Tibial artery (tissue), 4 donors: ENCODE measurements at regions not wholly inside any gene's neighbourhood (a gene's known extent, or its start where the extent isn't known, plus 50 kb on each side); places are given as distances from the start of the nearest gene placed in this dataset.

Source experiments
- DNase-seq, 2 donors: peaks; one replicate each; pipeline ENCODE4 v3.0.0-alpha.2; 2019
- H3K27ac ChIP-seq, 2 donors: fragments of 200-600 bp; sonication (generic) in 1 of 2; 1 replicate in 1 of 2; 2 replicates in 1 of 2; pipeline ENCODE4 v1.5.1; 2018 to 2019; ENCODE audit warnings: mild to moderate bottlenecking in 1 of 2
- H3K27me3 ChIP-seq, 2 donors: fragments of 200-600 bp; sonication (generic) in 1 of 2; one replicate each; pipeline versions ENCODE4 v1.5.1 to v1.6.0; 2016 to 2019
- H3K36me3 ChIP-seq, 3 donors: fragments of 200-600 bp; sonication (generic) in 2 of 3; one replicate each; pipeline ENCODE4 v1.5.1; 2016 to 2019; ENCODE audit warnings: mild to moderate bottlenecking in 2 of 3
- H3K4me1 ChIP-seq, 4 donors: fragments of 200-600 bp; sonication (generic) in 2 of 4; 1 replicate in 3 of 4; 2 replicates in 1 of 4; pipeline ENCODE4 v1.5.1; 2016 to 2019
- H3K4me3 ChIP-seq, 2 donors: fragments of 200-600 bp; sonication (generic) in 1 of 2; 1 replicate in 1 of 2; 2 replicates in 1 of 2; pipeline ENCODE4 v1.5.1; 2018 to 2019; ENCODE audit warnings: mild to moderate bottlenecking in 2 of 2
- H3K9me3 ChIP-seq, 3 donors: fragments of 200-600 bp; sonication (generic) in 1 of 3; one replicate each; pipeline ENCODE4 v1.5.1; 2016 to 2019
- intact Hi-C: fragments of 100-400 bp; cut with DNase I; formaldehyde crosslinking; loops from one replicate; pipeline ENCODE4 v1.15.0; 2023; ENCODE audit warnings: low total_unique reads
- TF ChIP-seq, protein P1 (sequence below), 2 experiments: fragments of 200-600 bp in 1 of 2; fragments of 450-650 bp in 1 of 2; IDR thresholded peaks; one replicate each; pipeline ENCODE4 v1.5.1; 2017 to 2019; ENCODE audit warnings: antibody characterized with exemption in 2 of 2, mild to moderate bottlenecking in 1 of 2, moderate library complexity in 1 of 2

DNA sequence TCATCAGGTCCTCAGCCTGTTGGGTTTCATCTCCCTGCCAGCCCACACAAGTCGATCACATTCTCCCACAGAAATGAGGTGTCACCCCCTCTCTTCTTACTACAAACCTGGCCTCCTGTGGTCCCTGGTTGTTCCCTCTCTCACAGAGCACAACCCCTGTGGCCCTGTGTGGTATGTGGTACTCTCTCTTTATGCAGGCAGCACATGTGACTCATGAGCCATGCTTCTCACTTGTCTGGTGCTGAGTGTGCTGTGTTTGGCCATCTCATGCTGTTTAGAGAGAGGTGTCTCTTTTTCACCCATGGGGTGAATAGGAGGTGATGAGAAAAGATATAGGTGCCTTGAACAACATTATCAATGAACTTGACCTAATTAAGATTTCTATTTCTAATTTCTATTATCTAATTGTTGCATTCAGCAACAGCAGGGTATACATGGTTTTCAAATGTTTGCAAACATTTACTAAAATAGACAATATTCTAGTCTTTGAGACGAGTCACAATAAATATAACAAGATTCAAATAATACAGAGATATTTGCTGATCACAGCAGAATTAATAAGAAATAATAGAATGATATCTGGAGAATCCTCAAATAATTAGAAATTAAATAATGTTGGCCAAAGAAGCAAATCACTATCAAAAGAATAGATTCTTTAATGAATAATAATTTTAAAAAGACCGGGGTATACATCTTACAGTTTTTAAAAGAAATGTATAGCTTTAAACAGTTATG lies 633.8 kb upstream of the IGFBP3 start:
- Histone ChIP-seq H3K36me3 (no peaks in the 10 kb centered on the region), H3K27me3 (no peaks in the 10 kb centered on the region), H3K27ac (no peak overlapping the region), H3K4me3 (no peak overlapping the region), H3K9me3 (no peaks in the 10 kb centered on the region), H3K4me1 (no peaks in the 10 kb centered on the region)
- TF ChIP-seq, protein P1, sequence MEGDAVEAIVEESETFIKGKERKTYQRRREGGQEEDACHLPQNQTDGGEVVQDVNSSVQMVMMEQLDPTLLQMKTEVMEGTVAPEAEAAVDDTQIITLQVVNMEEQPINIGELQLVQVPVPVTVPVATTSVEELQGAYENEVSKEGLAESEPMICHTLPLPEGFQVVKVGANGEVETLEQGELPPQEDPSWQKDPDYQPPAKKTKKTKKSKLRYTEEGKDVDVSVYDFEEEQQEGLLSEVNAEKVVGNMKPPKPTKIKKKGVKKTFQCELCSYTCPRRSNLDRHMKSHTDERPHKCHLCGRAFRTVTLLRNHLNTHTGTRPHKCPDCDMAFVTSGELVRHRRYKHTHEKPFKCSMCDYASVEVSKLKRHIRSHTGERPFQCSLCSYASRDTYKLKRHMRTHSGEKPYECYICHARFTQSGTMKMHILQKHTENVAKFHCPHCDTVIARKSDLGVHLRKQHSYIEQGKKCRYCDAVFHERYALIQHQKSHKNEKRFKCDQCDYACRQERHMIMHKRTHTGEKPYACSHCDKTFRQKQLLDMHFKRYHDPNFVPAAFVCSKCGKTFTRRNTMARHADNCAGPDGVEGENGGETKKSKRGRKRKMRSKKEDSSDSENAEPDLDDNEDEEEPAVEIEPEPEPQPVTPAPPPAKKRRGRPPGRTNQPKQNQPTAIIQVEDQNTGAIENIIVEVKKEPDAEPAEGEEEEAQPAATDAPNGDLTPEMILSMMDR (IDR thresholded peaks at IDR 0.05), result no peak
- intact Hi-C loops, result no loop called here
- no peak for DNase-seq

DNA sequence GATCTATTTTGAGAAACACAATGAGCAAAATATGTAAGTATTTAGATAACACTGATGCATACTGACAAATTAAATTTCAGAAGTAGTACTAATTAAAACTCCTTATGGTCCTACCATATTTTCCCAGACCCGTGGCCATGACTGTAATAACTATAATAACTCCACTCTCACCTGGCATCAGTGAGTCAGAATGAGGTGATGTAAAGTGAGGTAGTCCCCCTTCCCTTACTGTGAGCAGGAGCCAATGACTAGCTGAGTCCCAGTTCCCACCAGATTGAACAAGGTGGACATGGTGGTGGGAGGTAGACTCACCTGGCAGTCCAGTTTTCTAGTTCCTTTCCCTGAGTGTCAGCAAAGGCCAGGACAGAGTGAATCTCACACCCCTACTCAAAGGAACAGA lies 630.5 kb upstream of the IGFBP3 start:
- H3K4me1 ChIP-seq, result no peaks in the 10 kb centered on the region
- no peak overlapping the region for H3K4me3 ChIP-seq
- no peak overlapping the region for H3K27ac ChIP-seq
- TF ChIP-seq, protein P1 (IDR thresholded peaks at IDR 0.05), result no peak
- no peak for DNase-seq
- H3K36me3 ChIP-seq, result no peaks in the 10 kb centered on the region
- no peaks in the 10 kb centered on the region for H3K9me3 ChIP-seq
- intact Hi-C loops, result no loop called here
- H3K27me3 ChIP-seq, result no peaks in the 10 kb centered on the region

DNA sequence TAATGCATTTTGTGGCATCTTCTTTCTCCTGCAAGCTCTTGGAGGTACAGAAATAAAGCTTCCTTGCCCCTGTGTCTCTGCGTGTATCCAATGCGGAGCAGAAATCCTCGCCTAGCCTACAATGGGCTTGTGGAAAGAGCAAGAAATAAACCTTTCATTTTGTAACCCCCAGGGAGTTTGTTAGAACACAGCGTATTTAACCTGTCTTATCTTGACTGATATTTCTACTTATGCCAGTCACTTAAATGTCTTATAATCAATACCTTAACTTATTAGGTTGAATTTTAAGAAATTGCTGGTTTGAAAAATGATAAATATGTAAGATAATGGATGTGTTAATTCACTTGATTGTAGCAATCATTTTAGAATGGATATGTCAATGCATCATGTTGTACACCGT lies 629.8 kb upstream of the IGFBP3 start:
- Histone ChIP-seq H3K4me1 (no peaks in the 10 kb centered on the region), H3K27me3 (no peaks in the 10 kb centered on the region), H3K27ac (no peak overlapping the region), H3K9me3 (no peaks in the 10 kb centered on the region), H3K36me3 (no peaks in the 10 kb centered on the region), H3K4me3 (no peak overlapping the region)
- intact Hi-C loops, result no loop called here
- TF ChIP-seq, protein P1 (IDR thresholded peaks at IDR 0.05), result no peak
- no peak for DNase-seq

DNA sequence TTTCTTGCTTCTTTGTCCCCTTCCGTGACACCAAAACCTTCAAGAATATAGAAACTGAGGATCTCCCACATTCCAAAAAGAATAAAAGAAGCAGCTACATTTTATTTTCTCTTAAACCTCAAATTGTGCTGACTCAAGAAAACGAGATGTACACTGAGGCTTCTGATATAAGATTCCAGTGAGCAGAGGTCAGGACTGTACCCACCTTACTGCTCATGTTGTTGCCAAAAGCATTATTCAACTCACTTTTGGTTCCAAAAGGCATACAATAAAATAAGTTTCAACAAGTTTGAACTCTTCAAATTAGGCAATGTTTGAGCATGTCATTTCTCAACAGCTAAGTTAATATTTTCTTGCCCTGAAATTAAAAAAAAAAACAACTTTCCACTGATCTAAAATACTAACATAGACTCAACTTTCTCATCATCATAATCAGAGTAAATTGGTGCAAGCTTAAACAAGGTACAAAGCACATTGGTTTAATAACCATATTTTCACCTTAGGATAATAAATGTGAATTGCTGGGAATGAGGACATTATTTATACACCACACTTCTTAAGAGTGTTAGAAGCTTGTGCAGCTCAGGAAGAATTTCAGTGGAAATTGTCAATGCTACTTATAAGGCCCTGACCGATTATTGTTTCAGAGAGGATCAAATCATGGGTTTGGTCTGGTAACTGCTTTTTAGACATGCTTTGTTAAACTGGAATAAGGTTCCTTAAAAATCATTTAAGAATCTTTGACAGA lies 629.0 kb upstream of the IGFBP3 start:
- no peak overlapping the region for H3K27ac ChIP-seq
- no peaks in the 10 kb centered on the region for H3K27me3 ChIP-seq
- no peak overlapping the region for H3K4me3 ChIP-seq
- H3K9me3 ChIP-seq, result no peaks in the 10 kb centered on the region
- H3K4me1 ChIP-seq, result no peaks in the 10 kb centered on the region
- TF ChIP-seq, protein P1 (IDR thresholded peaks at IDR 0.05), result no peak
- intact Hi-C loops, result no loop called here
- no peak for DNase-seq
- no peaks in the 10 kb centered on the region for H3K36me3 ChIP-seq

DNA sequence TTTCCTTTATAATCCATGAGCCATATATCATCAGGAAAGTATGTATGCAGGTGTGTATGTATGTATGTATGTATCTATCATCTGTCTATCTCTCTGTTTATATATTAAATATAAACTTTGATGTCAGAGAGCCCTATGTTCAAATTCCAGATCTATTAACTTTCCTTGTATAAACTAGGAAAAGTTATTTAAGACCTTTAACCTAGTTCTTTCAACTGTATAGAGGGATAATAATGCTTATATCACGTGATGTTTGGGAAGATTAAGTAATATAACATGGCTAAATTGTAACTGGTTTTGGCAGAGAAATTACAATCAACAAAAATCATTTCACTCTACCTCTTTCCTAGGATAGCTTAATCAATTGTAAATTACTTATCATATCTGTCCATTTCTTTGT lies 628.3 kb upstream of the IGFBP3 start:
- Histone ChIP-seq H3K4me1 (no peaks in the 10 kb centered on the region), H3K9me3 (no peaks in the 10 kb centered on the region), H3K27ac (no peak overlapping the region), H3K36me3 (no peaks in the 10 kb centered on the region), H3K27me3 (no peaks in the 10 kb centered on the region), H3K4me3 (no peak overlapping the region)
- TF ChIP-seq, protein P1 (IDR thresholded peaks at IDR 0.05), result no peak
- DNase-seq, result no peak
- intact Hi-C loops, result no loop called here
